ENCODE measurements at regions not wholly inside any gene's neighbourhood (a gene's known extent, or its start where the extent isn't known, plus 50 kb on each side); places are given as distances from the start of the nearest gene placed in this dataset.

GRCh38 chr13:80000684-80001509 is 340.0 kb downstream of the SPRY2 start:
- CTCF ChIA-PET = interaction anchor here (1.2 kb wide), 1 partner anchor 28 kb away, joined by 3 read pairs; no protein-coding TSS in a partner anchor
- H3K36me3 Mint-ChIP-seq = peaks cover 3% of the 10 kb centered on the region; the same call in 1 of the 2 replicates
- POLR2A ChIA-PET = no interaction called here

More at GRCh38 chr13:80000684-80001509, 340.0 kb downstream of the SPRY2 start:
- DNase-seq (ENCODE audit: low spot score) (no peak), ATAC-seq (no peak)
- Mint-ChIP-seq H3K27ac (no peak overlapping the region), H3K4me3 (no peak overlapping the region), H3K27me3 (ENCODE audit: low read depth) (peaks cover 4% of the 10 kb centered on the region; the same call in 1 of the 2 replicates), H3K9me3 (peaks cover 4% of the 10 kb centered on the region), H3K4me1 (no peaks in the 10 kb centered on the region)
- TF ChIP-seq ZNF512 (CRISPR knock-in tag; IDR thresholded peaks at IDR 0.05; ENCODE audit: borderline replicate concordance) = no peak
- TF ChIP-seq CREM (CRISPR knock-in tag; IDR thresholded peaks at IDR 0.05) = no peak
- TF ChIP-seq, protein P1, sequence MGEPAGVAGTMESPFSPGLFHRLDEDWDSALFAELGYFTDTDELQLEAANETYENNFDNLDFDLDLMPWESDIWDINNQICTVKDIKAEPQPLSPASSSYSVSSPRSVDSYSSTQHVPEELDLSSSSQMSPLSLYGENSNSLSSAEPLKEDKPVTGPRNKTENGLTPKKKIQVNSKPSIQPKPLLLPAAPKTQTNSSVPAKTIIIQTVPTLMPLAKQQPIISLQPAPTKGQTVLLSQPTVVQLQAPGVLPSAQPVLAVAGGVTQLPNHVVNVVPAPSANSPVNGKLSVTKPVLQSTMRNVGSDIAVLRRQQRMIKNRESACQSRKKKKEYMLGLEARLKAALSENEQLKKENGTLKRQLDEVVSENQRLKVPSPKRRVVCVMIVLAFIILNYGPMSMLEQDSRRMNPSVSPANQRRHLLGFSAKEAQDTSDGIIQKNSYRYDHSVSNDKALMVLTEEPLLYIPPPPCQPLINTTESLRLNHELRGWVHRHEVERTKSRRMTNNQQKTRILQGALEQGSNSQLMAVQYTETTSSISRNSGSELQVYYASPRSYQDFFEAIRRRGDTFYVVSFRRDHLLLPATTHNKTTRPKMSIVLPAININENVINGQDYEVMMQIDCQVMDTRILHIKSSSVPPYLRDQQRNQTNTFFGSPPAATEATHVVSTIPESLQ (CRISPR knock-in tag; IDR thresholded peaks at IDR 0.05) = no peak
- no peak for TF ChIP-seq ATF1 (CRISPR knock-in tag; IDR thresholded peaks at IDR 0.05)
- no peak for TF ChIP-seq ZNF396 (CRISPR knock-in tag; IDR thresholded peaks at IDR 0.05; ENCODE audit: borderline replicate concordance)
- TF ChIP-seq NFYB (CRISPR knock-in tag; conservative IDR thresholded peaks at IDR 0.05; ENCODE audit: low read depth) = no peak
- no peak for TF ChIP-seq IRF2 (CRISPR knock-in tag; IDR thresholded peaks at IDR 0.05; ENCODE audit: borderline replicate concordance, low read depth)
- TF ChIP-seq, protein P2, sequence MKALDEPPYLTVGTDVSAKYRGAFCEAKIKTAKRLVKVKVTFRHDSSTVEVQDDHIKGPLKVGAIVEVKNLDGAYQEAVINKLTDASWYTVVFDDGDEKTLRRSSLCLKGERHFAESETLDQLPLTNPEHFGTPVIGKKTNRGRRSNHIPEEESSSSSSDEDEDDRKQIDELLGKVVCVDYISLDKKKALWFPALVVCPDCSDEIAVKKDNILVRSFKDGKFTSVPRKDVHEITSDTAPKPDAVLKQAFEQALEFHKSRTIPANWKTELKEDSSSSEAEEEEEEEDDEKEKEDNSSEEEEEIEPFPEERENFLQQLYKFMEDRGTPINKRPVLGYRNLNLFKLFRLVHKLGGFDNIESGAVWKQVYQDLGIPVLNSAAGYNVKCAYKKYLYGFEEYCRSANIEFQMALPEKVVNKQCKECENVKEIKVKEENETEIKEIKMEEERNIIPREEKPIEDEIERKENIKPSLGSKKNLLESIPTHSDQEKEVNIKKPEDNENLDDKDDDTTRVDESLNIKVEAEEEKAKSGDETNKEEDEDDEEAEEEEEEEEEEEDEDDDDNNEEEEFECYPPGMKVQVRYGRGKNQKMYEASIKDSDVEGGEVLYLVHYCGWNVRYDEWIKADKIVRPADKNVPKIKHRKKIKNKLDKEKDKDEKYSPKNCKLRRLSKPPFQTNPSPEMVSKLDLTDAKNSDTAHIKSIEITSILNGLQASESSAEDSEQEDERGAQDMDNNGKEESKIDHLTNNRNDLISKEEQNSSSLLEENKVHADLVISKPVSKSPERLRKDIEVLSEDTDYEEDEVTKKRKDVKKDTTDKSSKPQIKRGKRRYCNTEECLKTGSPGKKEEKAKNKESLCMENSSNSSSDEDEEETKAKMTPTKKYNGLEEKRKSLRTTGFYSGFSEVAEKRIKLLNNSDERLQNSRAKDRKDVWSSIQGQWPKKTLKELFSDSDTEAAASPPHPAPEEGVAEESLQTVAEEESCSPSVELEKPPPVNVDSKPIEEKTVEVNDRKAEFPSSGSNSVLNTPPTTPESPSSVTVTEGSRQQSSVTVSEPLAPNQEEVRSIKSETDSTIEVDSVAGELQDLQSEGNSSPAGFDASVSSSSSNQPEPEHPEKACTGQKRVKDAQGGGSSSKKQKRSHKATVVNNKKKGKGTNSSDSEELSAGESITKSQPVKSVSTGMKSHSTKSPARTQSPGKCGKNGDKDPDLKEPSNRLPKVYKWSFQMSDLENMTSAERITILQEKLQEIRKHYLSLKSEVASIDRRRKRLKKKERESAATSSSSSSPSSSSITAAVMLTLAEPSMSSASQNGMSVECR (CRISPR knock-in tag; IDR thresholded peaks at IDR 0.05; ENCODE audit: borderline replicate concordance) = no peak
- TF ChIP-seq FOXJ3 (CRISPR knock-in tag; IDR thresholded peaks at IDR 0.05; ENCODE audit: borderline replicate concordance) = no peak
- TF ChIP-seq, protein P3, sequence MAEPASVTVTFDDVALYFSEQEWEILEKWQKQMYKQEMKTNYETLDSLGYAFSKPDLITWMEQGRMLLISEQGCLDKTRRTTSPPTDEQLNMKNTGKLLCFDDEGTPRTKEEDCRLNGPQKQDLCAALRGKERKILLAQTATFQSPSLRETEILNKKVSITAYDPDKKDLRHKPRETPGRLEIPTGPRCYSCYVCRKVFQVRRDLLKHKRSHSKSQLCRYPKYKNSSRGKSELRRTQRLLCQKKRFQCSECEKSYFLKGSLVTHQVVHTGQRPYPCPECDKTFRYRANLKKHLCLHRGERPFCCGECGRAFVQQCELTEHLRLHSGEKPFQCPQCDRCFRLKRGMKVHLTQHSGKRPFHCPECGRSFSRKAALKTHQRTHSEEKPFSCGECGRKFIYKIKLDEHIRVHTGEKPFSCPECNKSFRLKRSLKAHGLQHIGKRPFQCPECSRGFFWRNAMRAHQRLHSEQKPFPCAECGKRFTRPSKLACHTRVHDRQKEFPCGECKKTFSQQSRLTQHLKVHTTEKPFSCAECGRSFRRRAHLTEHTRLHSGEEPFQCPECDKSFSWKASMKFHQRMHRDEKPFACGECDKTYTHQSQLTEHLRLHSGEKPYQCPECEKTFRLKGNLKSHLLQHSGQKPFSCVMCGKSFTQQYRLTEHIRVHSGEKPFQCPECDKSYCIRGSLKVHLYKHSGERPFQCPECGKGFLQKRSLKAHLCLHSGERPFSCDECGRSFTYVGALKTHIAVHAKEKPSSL (CRISPR knock-in tag; conservative IDR thresholded peaks at IDR 0.05) = no peak
- TF ChIP-seq CREB1 (CRISPR knock-in tag; IDR thresholded peaks at IDR 0.05) = no peak
- TF ChIP-seq ESRRA (CRISPR knock-in tag; IDR thresholded peaks at IDR 0.05; ENCODE audit: borderline replicate concordance) = no peak
- no peak for TF ChIP-seq OVOL2 (CRISPR knock-in tag; IDR thresholded peaks at IDR 0.05; ENCODE audit: borderline replicate concordance)
- TF ChIP-seq, protein P4, sequence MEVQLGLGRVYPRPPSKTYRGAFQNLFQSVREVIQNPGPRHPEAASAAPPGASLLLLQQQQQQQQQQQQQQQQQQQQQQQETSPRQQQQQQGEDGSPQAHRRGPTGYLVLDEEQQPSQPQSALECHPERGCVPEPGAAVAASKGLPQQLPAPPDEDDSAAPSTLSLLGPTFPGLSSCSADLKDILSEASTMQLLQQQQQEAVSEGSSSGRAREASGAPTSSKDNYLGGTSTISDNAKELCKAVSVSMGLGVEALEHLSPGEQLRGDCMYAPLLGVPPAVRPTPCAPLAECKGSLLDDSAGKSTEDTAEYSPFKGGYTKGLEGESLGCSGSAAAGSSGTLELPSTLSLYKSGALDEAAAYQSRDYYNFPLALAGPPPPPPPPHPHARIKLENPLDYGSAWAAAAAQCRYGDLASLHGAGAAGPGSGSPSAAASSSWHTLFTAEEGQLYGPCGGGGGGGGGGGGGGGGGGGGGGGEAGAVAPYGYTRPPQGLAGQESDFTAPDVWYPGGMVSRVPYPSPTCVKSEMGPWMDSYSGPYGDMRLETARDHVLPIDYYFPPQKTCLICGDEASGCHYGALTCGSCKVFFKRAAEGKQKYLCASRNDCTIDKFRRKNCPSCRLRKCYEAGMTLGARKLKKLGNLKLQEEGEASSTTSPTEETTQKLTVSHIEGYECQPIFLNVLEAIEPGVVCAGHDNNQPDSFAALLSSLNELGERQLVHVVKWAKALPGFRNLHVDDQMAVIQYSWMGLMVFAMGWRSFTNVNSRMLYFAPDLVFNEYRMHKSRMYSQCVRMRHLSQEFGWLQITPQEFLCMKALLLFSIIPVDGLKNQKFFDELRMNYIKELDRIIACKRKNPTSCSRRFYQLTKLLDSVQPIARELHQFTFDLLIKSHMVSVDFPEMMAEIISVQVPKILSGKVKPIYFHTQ (CRISPR knock-in tag; IDR thresholded peaks at IDR 0.05) = no peak
- no peak for TF ChIP-seq MYBL2 (CRISPR knock-in tag; IDR thresholded peaks at IDR 0.05)
- no peak for TF ChIP-seq ATF3 (CRISPR knock-in tag; conservative IDR thresholded peaks at IDR 0.05)
- TF ChIP-seq, protein P5, sequence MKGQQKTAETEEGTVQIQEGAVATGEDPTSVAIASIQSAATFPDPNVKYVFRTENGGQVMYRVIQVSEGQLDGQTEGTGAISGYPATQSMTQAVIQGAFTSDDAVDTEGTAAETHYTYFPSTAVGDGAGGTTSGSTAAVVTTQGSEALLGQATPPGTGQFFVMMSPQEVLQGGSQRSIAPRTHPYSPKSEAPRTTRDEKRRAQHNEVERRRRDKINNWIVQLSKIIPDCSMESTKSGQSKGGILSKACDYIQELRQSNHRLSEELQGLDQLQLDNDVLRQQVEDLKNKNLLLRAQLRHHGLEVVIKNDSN (CRISPR knock-in tag; IDR thresholded peaks at IDR 0.05) = no peak
- TF ChIP-seq, protein P6, sequence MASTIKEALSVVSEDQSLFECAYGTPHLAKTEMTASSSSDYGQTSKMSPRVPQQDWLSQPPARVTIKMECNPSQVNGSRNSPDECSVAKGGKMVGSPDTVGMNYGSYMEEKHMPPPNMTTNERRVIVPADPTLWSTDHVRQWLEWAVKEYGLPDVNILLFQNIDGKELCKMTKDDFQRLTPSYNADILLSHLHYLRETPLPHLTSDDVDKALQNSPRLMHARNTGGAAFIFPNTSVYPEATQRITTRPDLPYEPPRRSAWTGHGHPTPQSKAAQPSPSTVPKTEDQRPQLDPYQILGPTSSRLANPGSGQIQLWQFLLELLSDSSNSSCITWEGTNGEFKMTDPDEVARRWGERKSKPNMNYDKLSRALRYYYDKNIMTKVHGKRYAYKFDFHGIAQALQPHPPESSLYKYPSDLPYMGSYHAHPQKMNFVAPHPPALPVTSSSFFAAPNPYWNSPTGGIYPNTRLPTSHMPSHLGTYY (CRISPR knock-in tag; IDR thresholded peaks at IDR 0.05) = no peak
- no peak for TF ChIP-seq JUN (CRISPR knock-in tag; IDR thresholded peaks at IDR 0.05)
- TF ChIP-seq SMAD4 (CRISPR knock-in tag; IDR thresholded peaks at IDR 0.05) = no peak
